IPS DF 19.7 (cell line): ENCODE measurements at regions not wholly inside any gene's neighbourhood (a gene's known extent, or its start where the extent isn't known, plus 50 kb on each side); places are given as distances from the start of the nearest gene placed in this dataset.

Source experiments
- DNase-seq: peaks from one replicate; pipeline ENCODE4 v3.0.0-alpha.2; 2013; ENCODE audit warnings: low read depth, low spot score

DNA sequence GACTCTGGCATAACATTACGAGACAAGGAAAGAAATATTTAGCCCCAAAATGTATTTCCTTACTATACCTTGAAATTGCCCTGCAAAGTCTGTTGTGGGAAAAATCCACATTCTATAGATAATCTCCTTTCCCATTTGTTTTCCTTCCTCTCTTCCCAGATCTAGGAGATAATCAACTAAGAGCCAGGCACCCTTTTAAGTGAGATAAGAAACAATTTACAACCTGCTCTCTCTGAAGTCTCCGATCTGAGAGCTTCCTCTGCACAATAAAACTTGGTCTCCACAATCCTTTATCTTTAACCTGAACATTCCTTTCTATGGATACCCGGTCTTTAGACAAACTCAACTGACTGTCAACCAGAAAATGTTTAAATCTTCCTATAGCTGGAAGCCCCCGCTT, 1160.7 kb upstream of the NRXN1 start:
- DNase-seq: no peak

DNA sequence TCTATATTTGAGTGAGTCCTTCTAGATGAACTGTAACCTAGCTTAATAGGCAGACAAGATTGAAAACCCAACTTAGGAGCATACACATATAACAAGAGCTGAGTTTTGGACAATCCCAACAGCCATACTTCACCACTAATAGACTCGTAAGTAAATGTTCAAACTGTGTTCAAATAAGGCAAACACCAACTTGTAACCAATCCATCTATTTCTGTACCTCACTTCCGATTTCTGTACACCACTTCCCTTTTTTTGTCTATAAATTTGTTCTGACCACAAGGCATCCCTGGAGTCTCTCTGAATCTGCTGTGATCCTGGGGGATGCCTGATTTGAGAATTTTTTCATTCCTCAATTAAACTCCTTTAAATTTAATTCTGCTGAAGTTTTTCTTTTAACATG, 1149.1 kb upstream of the NRXN1 start:
- no peak for DNase-seq

DNA sequence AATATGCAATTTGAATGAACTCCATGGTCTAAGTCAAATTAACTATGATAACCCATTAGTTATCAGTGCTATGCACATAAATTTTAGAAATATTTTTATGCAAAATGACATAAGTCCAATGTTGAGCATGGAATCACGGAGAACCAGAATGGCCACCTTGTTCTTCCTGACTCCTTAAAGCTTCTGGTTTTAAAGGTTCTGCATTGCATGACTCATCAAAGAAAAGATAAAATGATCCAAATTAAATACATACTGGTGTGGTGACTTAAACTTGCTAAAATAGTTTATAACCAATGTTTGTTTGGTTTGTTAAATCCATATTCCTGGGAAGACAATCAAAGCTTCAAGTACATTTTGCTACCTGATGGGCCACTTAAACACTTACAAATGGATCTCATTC, 1146.9 kb upstream of the NRXN1 start:
- no peak for DNase-seq

DNA sequence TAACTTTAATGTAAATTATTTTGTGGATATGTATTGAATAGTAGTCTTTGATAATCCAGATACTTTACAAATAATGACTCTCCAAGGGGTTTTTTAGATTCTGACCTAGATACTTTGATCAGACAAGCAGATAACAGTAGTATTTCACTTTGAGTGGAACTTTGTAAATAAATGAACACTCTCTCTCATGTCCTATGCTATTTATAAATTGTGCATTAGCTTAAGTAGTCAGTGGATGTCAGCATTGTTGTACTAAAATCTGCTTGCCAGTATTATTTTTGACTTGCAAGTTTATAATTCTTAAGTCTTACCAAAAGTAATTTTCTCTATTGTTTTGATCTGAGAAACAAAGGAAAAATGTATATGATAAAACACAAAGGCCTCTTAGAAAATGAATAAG, 1113.1 kb upstream of the NRXN1 start:
- DNase-seq: no peak

DNA sequence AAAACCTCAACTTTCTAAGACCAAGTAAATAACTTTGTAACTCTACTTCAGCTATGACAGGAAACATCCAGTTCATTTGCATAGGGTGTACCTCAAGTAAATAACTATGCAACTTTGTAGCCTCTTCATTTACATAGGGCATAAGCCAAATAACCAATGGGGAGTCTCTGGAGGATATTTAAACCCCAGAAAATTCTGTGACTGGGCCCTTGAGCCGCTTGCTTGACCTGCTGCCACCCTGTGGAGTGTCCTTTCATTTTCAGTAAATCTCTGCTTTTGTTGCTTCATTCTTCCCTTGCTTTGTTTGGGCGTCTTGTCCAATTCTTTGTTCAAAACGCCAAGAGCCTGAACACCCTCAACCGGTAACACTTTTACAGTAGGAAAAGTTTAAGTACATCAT, 1112.7 kb upstream of the NRXN1 start:
- peak; percentile 0 for DNase-seq

DNA sequence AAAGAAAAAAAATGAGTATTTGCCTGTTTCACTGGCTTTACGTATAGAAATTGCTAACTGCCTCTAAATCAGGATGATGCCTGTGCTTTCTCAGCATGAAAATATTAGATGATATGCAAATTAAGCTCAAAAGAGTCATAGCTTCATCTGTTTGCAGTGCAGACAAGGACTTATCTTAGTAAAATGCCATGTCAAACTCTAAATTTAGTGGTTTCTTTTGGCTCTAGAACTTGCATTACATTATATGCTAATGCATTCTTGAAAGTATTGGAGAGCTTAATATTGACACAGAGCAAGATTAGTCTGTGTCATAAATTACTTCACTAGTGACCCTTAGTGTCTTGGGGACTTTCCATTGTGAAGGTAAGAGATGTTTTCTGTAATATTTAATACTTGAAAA, 1109.1 kb upstream of the NRXN1 start:
- DNase-seq: no peak

DNA sequence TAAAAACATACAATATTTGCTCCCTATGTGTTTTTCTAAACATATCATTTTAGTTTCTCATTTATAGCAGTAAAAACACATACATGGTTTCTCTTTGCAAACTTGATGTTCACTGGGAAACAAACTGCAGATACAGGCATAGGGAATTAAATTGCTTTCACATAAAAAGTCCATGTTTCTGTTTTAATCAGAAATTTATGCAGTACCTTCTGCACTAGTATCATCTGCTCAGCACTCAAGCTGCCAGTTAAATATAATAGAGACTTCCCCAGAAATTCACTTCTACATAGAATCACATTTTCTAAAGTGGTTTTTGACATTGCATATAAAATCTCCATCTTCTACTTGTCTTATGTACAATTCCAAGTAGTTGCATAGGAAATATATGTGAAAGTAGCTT, 1107.3 kb upstream of the NRXN1 start:
- no peak for DNase-seq

DNA sequence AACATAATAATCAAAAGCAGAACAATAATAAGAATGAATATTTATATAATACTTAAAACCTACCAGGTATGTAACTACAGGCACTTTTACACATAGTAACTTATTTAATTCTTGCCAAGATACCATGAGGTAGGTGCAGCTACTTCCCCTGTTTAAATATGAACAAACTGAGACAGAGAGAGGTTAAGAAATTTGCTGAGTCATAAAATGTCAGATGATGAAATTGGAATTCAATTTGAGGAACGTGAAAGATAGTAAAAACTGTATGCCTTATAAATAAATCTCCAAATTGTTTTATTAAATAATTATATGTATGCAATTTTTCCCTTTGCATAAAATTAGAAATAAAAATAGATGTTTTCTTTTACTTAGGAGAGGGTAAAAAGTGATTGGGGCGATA, 1103.3 kb upstream of the NRXN1 start:
- no peak for DNase-seq

DNA sequence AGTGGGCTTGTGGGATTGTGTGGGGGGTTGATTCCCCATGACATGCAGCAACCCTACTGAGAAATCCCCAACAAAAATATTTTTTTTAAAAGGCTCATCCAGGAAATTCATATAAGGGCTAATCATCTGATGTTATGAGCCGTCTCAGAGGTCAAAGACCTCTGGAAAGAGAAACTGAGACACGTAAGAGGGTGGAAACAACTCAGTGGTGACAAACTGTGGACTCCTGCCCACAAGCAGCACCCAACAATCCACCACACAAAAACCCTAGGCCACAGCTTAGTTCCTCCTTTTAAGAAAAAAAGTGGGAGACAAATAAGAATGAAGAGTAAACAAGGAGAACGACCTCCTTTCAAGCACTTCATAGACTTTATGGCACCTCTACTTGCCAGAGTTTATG, 1096.1 kb upstream of the NRXN1 start:
- no peak for DNase-seq

DNA sequence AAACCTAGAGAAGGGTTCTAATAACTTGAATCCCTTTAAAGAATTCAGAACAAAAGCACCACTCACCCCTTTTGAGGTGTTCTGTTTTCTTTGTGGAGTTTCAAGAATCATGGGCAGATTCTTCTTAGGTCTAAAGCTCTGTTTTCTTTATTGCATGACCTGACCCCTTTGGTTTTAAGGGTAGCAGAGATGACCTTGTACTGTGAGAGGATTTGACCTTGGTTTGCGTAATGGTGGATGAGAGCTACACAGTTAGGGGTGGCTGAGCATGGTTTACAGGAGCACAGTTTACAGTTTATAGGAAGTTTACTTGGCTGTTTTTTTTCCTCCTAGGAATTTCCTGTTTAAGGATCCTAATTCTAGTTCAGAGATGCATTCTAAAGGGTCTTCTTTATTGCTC, 1095.6 kb upstream of the NRXN1 start:
- DNase-seq: no peak

DNA sequence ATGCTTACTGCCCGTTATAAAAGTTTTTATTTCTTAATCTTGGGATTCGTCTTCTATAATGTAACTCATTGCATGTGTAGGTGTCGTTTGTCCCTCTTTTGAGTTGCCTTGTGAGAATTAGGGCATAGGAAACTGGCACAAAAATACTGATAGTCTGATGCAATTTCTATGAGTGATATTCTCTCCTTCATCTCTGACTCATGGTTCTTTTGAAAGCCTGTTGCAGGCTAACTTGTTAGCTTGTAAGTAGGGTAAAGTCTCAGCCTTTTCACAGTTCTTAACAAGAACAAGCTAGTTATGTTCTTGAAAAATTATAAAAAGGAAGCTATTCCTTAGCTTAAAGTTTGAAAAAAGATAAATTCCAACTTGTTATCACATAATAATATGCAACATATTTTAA, 1085.4 kb upstream of the NRXN1 start:
- no peak for DNase-seq

DNA sequence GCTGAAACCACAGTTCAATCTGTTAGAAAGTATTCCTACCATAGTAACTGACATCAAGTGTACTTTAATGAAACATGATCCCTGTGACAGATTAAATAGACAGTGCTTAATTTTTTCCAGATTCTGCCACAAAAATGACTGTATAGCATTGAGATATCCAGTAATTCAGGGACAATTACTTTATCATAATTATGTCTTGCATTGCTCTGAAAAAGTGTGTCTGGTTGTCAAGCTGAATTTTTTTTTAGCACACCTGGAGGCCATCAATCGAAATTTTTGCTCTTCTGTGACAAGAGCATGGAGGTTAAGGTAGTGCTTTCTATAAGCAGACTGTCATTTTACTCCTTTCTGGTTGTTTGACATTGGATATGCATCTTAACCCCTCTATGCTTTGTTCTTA, 1083.8 kb upstream of the NRXN1 start:
- DNase-seq: no peak

DNA sequence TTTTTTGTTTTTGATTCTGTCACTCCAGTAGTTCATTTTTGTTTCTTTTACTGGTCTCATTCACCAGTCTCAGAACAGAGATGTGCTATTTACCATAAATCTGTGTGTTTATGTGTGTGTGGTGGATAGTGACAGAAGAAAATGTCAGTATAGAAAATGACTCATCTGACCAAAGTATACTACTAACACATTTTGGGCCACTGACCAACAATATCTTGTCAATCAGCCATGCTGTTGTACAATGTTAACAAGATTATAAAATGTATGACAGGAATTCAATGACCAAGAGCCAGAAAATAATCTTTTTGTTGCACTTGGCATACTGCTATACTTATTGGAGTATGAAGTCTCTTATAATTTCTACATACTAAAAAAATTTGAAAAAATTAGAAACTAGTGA, 1081.4 kb upstream of the NRXN1 start:
- no peak for DNase-seq

DNA sequence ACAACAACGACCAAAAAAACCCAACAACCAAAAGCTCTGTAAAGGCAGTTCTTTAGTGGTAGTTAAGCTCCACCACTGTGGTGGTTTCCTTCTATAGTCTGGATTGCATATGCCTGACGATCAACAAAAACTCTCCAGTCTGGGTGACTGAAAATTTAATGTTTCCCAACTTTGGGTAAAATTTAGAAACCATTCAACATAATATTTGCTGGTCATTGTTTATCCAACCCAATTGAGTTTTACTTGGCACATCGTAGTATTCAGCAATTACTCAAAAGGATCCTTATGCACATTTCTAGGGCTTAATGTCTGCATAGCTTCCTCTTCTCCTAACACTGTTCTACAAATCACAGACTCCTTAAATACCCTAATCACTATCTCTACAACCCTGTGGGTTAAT, 1080.2 kb upstream of the NRXN1 start:
- no peak for DNase-seq

DNA sequence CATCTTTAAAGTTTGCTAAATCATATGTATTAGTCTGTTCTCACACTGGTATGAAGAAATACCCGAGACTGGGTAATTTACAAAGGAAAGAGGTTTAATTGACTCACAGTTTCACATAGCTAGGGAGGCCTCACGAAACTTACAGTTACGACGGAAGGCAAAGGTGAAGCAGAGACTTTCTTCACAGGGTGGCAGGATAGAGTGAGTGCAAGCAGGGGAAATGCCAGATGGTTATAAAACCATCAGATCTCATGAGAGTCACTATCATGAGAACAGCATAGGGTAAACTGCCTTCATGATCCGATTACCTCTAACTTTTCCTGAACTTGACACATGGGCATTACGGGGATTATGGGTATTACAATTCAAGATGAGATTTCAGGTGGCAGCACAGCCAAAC, 1075.2 kb upstream of the NRXN1 start:
- no peak for DNase-seq

DNA sequence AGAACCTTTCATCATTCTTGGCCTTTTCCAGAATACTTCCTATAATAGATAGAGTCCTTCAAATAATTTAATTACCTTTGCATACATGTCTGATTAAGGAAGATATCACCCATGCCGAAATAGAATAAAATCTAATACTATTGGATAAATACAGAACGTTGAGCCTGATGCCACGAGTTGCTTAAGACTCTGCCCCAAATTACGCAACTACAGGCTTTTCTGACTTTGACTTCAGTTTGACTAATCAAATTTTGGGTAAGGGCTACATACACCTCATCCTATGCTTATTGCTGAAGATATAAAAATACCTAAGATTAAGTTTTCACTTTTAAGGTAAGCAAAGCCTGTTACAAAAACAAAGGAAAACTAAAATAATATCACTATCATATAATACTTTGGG, 1065.1 kb upstream of the NRXN1 start:
- DNase-seq: no peak

DNA sequence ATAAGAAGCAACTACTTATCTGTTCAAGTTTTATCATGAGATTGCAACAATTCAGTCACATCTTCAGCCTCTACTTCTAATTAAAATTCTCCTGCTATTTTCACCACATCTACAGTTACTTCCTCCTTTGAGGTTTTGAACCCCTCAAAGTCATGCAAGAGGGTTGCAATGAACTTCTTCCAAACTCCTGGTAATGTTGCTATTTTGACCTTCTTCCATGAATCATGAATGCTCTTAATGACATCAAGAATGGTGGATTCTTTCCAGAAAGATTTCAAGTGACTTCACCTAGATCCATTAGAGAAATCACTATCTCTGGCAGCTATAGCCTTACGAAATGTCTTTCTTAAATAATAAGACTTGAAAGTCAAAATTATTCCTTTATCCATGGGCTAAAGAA, 1052.8 kb upstream of the NRXN1 start:
- no peak for DNase-seq

DNA sequence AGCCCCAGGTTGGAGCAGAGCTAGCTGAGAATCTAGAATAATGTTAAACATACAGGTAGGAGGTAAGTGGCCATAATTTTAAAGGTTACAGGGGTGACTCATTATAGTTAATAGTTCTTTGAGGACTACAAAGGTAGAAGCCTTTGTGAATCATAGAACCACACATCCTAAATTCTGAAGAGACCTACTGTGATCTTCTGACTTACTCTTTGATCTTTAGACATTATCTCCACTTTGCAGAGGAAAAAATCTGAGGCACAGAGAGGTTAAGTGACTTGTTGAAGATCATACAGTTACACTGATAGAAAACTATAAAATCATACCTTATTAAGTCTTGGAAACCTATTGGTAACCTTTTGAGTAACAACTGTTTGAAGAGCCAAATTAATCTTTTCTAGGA, 1051.3 kb upstream of the NRXN1 start:
- no peak for DNase-seq

DNA sequence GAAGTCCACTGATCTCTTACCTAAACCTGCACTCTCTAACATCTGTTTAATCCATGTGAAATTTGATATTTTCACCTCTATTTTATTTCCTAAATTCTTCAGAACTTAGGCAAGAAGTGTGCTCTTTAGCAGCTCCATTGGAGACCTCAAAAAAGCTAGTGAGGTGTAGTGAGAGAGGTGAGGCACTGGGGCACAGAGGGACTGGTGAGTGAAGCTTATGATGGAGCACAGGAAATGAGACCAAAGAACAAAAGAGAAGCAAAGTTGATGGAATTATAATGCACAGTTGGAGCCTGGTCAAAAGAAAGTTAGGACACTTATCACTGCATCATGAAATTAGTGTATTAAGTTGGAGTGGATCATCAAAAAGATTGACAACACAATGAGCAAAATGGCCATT, 1050.7 kb upstream of the NRXN1 start:
- DNase-seq: no peak

DNA sequence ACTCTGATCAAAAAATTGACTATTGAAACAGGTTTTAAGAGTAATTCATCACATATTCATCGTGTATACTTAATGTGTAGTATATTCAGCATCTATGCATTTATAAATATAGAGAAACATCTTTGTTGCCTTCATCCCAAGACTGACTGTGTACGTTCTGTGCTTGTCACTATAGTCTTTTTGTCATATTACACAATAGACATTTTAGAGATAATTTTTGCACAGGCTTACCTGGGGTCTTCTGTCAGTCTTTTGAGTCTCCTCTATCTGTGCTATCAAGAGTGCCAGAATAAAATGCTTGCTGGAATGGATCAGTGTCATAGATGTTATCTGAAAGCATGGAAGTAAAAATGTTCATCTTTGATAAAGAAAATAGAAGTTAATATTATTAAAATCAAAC, 1047.7 kb upstream of the NRXN1 start:
- DNase-seq: no peak

DNA sequence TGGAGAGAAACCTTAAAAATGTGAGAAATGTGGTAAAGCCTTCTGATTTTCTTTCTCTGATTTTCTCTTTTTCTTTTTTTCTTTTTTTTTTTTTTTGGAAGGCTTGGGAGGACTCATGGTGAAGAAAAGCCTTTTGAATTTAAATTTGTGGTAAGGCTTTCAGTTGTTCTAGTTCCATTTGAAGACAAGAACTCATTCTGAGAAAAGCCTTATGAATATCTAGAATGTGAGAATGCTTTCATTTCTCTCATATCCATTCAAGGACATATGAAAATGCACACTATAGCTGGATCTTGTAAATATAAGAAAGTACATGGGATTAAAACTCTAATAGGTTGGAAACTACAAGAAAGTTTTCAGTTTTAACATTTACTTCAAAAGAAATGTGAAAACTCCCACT, 1045.2 kb upstream of the NRXN1 start:
- DNase-seq: no peak

DNA sequence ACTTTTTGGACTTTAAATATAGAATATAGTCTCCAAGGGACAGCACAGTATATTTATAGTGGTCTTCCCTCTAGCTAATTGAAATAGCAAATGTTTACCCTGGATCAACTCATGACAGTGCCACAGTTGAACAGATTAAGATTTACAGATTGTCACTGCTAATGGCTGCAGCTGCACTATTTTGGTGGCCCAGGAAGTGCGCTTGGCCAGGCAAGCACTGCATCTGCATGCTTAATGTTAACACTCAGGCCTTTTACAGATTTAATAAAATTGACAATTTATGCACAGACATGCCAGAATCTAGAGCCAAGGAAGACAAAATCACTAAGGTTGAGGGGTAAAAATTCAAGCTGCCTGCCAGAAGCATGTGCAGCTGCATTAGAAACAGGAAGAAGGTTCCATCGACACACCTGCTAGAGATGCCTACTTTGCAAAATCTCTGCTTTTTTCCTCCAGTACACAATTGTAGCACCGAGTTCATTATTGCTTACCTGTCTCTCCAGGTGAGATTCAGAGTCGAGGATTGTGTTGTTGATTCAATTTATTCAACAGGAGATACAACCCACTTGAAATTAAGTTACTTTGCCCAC, 1042.3 kb upstream of the NRXN1 start:
- no peak for DNase-seq

DNA sequence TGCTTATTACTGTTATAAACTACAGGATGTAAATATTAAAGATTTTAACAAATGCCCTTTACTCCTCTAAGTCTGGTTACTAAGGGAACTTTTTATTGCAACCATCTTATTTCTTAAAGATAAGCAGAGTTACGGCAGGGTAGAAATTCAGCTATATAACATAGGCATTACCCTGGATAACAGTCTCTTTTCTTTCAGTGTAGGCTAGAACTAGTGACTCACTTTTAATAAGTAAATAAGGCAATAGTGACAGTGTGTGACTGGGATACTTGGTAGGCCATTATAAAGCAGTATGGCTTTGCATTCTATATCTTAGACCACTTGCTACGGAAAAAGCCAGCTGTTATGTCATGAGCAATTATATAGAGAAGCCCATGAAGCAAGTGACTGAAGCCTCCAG, 1041.0 kb upstream of the NRXN1 start:
- no peak for DNase-seq

DNA sequence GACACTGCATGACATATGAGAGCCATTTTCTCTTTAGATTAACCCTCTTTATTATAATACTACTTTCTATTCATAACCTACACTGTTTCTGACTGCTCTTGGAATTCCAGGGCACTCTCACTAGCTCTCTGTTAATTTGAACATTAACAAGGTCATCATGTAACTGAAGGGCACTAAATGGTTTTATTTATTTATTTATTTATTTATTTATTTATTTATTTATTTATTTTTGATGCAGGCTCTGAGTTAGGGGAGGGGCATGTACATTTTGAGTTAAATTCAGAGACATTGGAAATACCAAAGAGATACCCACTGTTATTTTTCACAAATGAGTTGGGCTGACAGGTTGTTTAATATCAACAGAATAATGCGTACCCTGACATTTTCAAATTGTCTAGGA, 1038.7 kb upstream of the NRXN1 start:
- no peak for DNase-seq

DNA sequence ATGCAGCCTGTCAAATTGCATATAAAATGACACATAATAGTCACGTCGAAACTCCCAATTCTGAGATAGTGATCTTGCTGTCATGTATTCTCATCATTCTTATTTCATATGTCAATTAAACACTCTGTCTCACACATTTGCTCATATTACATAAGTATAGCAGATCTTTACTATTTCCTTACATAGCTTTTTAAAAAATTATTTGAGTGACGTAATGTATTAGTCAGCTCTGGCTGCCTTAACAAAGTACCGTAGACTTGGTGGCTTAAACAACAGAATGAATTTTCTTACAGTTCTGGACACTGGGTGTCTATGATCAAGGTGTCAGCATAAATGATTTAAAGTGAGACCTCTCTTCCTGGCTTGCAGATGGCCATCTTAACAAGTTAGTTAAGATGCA, 1032.3 kb upstream of the NRXN1 start:
- no peak for DNase-seq
